ENCODE measurements at regions not wholly inside any gene's neighbourhood (a gene's known extent, or its start where the extent isn't known, plus 50 kb on each side); places are given as distances from the start of the nearest gene placed in this dataset.

- TF ChIP-seq ZBTB7A (IDR thresholded peaks at IDR 0.05; ENCODE audit: low read depth) (no peak), TCF12 (IDR thresholded peaks at IDR 0.05; ENCODE audit: low read depth) (no peak), MAX (IDR thresholded peaks at IDR 0.05) (no peak), TAF1 (IDR thresholded peaks at IDR 0.05; ENCODE audit: low read depth) (no peak), CREB1 (IDR thresholded peaks at IDR 0.05; ENCODE audit: low read depth) (no peak), TEAD4 (IDR thresholded peaks at IDR 0.05) (no peak), YY1 (IDR thresholded peaks at IDR 0.05; ENCODE audit: low read depth) (no peak), EP300 (IDR thresholded peaks at IDR 0.05; ENCODE audit: borderline replicate concordance) (no peak), FOXM1 (IDR thresholded peaks at IDR 0.05; ENCODE audit: borderline replicate concordance, low read depth) (no peak), CEBPB (IDR thresholded peaks at IDR 0.05) (no peak), NFIC (IDR thresholded peaks at IDR 0.05) (no peak), EGR1 (IDR thresholded peaks at IDR 0.05) (no peak), RAD21 (IDR thresholded peaks at IDR 0.05; ENCODE audit: low read depth) (no peak)
- TF ChIP-seq, protein P1, sequence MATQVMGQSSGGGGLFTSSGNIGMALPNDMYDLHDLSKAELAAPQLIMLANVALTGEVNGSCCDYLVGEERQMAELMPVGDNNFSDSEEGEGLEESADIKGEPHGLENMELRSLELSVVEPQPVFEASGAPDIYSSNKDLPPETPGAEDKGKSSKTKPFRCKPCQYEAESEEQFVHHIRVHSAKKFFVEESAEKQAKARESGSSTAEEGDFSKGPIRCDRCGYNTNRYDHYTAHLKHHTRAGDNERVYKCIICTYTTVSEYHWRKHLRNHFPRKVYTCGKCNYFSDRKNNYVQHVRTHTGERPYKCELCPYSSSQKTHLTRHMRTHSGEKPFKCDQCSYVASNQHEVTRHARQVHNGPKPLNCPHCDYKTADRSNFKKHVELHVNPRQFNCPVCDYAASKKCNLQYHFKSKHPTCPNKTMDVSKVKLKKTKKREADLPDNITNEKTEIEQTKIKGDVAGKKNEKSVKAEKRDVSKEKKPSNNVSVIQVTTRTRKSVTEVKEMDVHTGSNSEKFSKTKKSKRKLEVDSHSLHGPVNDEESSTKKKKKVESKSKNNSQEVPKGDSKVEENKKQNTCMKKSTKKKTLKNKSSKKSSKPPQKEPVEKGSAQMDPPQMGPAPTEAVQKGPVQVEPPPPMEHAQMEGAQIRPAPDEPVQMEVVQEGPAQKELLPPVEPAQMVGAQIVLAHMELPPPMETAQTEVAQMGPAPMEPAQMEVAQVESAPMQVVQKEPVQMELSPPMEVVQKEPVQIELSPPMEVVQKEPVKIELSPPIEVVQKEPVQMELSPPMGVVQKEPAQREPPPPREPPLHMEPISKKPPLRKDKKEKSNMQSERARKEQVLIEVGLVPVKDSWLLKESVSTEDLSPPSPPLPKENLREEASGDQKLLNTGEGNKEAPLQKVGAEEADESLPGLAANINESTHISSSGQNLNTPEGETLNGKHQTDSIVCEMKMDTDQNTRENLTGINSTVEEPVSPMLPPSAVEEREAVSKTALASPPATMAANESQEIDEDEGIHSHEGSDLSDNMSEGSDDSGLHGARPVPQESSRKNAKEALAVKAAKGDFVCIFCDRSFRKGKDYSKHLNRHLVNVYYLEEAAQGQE (IDR thresholded peaks at IDR 0.05; ENCODE audit: low read depth) = no peak
- TF ChIP-seq, protein P2, sequence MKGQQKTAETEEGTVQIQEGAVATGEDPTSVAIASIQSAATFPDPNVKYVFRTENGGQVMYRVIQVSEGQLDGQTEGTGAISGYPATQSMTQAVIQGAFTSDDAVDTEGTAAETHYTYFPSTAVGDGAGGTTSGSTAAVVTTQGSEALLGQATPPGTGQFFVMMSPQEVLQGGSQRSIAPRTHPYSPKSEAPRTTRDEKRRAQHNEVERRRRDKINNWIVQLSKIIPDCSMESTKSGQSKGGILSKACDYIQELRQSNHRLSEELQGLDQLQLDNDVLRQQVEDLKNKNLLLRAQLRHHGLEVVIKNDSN (IDR thresholded peaks at IDR 0.05) = no peak
Measured at GRCh38 chr20:12849225-12849910, 159.4 kb upstream of the SPTLC3 start.

DNA sequence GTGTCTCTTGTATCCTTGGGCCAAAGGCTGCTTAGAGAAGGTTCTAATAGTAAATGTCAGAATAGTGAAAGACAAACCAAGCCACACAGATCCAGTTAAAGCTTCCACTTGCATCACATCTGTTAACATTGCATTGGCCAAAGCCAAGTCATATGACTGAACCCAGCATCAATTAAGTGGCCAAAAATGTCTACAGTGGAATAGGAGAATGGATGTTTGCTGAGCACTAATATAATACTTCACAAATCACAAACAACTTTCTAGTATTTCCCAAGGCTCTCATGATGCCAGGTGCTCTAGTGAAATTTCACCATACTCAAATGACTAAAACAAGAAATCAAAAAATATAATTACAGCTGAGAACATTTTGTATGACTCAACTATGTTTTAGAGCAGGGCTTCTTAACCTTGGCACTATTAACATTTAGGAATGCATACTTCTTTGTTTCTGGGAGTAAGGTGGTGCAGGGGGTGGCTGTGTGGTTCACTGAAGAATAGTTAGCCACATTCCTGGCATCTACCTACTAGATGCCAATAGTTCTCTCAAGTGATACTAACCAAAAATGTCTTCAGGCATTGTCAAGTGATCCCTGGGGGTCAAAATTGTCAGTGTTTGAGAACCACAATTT, 148.0 kb upstream of the SPTLC3 start:
- TF ChIP-seq ZBTB7A (IDR thresholded peaks at IDR 0.05; ENCODE audit: low read depth) (no peak), EGR1 (IDR thresholded peaks at IDR 0.05) (no peak), EP300 (IDR thresholded peaks at IDR 0.05; ENCODE audit: borderline replicate concordance) (no peak), TAF1 (IDR thresholded peaks at IDR 0.05; ENCODE audit: low read depth) (no peak), TEAD4 (IDR thresholded peaks at IDR 0.05) (no peak), YY1 (IDR thresholded peaks at IDR 0.05; ENCODE audit: low read depth) (no peak), CEBPB (IDR thresholded peaks at IDR 0.05) (no peak), NFIC (IDR thresholded peaks at IDR 0.05) (no peak), TCF12 (IDR thresholded peaks at IDR 0.05; ENCODE audit: low read depth) (no peak), FOXM1 (IDR thresholded peaks at IDR 0.05; ENCODE audit: borderline replicate concordance, low read depth) (no peak)
- TF ChIP-seq, protein P2 (IDR thresholded peaks at IDR 0.05) = no peak
- TF ChIP-seq, protein P1 (IDR thresholded peaks at IDR 0.05; ENCODE audit: low read depth) = no peak

DNA sequence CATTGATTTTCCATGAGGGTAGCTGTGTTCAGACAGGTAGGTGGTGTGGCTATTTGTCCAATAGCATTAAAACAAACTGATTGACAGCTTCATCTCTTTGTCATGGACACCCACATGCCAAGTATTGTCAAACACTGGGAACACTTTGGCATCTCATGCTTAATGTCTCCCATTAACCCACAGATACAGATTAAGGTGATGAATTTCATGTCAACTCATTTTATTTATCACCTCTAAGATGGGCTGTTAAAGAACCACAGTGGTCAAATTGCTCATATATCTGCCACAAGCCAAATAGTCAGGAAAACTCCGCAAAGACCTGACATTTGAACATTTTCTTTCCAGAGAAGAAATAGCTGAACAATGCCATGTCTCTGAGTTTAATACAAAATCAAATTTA, 139.1 kb upstream of the SPTLC3 start:
- TF ChIP-seq, protein P2 (IDR thresholded peaks at IDR 0.05) = no peak
- TF ChIP-seq FOXM1 (IDR thresholded peaks at IDR 0.05; ENCODE audit: borderline replicate concordance, low read depth) (no peak), MAX (IDR thresholded peaks at IDR 0.05) (no peak), EP300 (IDR thresholded peaks at IDR 0.05; ENCODE audit: borderline replicate concordance) (no peak), EGR1 (IDR thresholded peaks at IDR 0.05) (no peak), TCF12 (IDR thresholded peaks at IDR 0.05; ENCODE audit: low read depth) (no peak), CREB1 (IDR thresholded peaks at IDR 0.05; ENCODE audit: low read depth) (no peak), TAF1 (IDR thresholded peaks at IDR 0.05; ENCODE audit: low read depth) (no peak), RAD21 (IDR thresholded peaks at IDR 0.05; ENCODE audit: low read depth) (no peak), NFIC (IDR thresholded peaks at IDR 0.05) (no peak), CEBPB (IDR thresholded peaks at IDR 0.05) (no peak), TEAD4 (IDR thresholded peaks at IDR 0.05) (no peak), YY1 (IDR thresholded peaks at IDR 0.05; ENCODE audit: low read depth) (no peak), ZBTB7A (IDR thresholded peaks at IDR 0.05; ENCODE audit: low read depth) (no peak)
- TF ChIP-seq, protein P1 (IDR thresholded peaks at IDR 0.05; ENCODE audit: low read depth) = no peak

Data from Ishikawa (cell line).